ENCODE measurements at regions not wholly inside any gene's neighbourhood (a gene's known extent, or its start where the extent isn't known, plus 50 kb on each side); places are given as distances from the start of the nearest gene placed in this dataset.

DNA sequence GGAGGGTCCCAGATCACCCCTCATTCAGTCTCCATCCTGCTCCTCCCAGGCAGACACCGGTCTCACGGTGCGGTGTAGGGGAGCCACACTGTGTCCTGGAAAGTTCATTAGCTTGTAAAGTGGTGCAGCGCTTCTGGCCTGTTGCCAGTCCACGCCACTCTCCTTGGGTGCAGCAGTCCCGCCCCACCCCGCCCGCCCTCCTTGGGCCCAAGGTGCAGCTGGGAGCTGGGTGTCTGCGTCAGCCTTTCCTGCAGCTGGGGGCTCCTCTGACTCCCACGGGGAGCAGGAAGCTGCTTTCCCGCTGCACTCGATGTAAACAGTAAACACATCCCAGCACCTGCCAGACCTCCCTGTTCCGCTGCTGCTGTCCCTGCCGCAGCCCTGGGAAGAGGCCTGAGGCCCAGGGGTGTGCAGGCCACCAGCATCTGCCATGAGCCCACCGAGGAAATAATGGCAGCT is 53.8 kb upstream of the ASB18 start:
- peaks cover 2% of the 10 kb centered on the region for H3K9me3 ChIP-seq (ENCODE audit: control insufficient read depth, low read length)
- no peak overlapping the region for H3K27ac ChIP-seq (ENCODE audit: insufficient read depth, low read depth, low read length, poor library complexity, severe bottlenecking)
- H3K4me1 ChIP-seq (ENCODE audit: control insufficient read depth, insufficient read depth, low read length): no peaks in the 10 kb centered on the region
- WGBS, 2 experiments: 89 to 92% methylated on average over 15 of the region's 15 CpGs
- H3K36me3 ChIP-seq (ENCODE audit: control insufficient read depth, insufficient read depth, low read length): no peaks in the 10 kb centered on the region
- no peaks in the 10 kb centered on the region for H3K27me3 ChIP-seq (ENCODE audit: control insufficient read depth, insufficient read depth, low read length, poor library complexity, severe bottlenecking)
- no peak overlapping the region for H3K4me3 ChIP-seq (ENCODE audit: insufficient read depth, low read depth, low read length)

DNA sequence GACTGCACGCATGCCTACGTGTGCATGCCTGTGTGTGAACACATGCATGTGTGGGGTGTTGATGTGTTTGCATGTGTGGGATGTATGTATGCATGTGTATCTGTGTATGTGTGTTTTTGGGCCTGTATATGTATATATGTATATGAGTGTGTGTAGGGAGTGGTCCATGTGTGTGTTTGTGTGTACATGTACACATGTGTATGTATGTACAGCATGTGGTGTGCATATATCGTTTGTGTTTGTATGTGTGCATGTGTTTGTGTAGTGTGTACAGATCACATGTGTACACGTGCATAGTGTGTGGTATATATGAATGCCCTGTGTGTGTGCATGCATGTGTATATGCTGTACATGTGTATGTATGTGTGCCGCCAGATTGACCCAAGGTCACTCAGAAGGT is 54.2 kb upstream of the ASB18 start:
- Histone ChIP-seq H3K4me1 (ENCODE audit: control insufficient read depth, insufficient read depth, low read length) (no peaks in the 10 kb centered on the region), H3K9me3 (ENCODE audit: control insufficient read depth, low read length) (peaks cover 2% of the 10 kb centered on the region), H3K27ac (ENCODE audit: insufficient read depth, low read depth, low read length, poor library complexity, severe bottlenecking) (no peak overlapping the region), H3K4me3 (ENCODE audit: insufficient read depth, low read depth, low read length) (no peak overlapping the region), H3K27me3 (ENCODE audit: control insufficient read depth, insufficient read depth, low read length, poor library complexity, severe bottlenecking) (no peaks in the 10 kb centered on the region), H3K36me3 (ENCODE audit: control insufficient read depth, insufficient read depth, low read length) (no peaks in the 10 kb centered on the region)
- WGBS, 2 experiments: 91 to 96% methylated on average over 5 of the region's 5 CpGs

DNA sequence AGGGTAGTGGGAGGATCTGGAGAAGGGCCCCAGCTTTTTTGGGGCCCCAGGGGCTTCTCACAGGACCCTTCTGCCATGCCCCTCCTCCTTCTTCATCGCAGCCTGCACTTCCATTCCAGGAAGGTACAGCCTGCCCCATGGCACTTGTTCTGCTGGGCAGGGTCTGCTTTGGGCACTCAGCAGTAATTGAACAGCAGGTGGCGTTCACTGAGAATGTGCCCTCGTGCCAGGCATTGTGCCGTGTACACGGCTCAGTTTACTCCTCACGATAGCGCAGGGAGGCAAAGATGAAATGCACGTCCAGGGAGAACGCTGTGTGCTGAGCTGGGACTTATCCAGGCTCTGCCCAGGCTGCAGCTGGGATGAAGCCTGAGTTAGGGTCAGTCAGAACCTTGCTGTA is 54.8 kb upstream of the ASB18 start:
- Histone ChIP-seq H3K36me3 (ENCODE audit: control insufficient read depth, insufficient read depth, low read length) (no peaks in the 10 kb centered on the region), H3K27me3 (ENCODE audit: control insufficient read depth, insufficient read depth, low read length, poor library complexity, severe bottlenecking) (no peaks in the 10 kb centered on the region), H3K4me1 (ENCODE audit: control insufficient read depth, insufficient read depth, low read length) (no peaks in the 10 kb centered on the region), H3K4me3 (ENCODE audit: insufficient read depth, low read depth, low read length) (no peak overlapping the region), H3K9me3 (ENCODE audit: control insufficient read depth, low read length) (no peaks in the 10 kb centered on the region), H3K27ac (ENCODE audit: insufficient read depth, low read depth, low read length, poor library complexity, severe bottlenecking) (no peak overlapping the region)
- WGBS, 2 experiments: 94 to 95% methylated on average over 9 of the region's 9 CpGs

DNA sequence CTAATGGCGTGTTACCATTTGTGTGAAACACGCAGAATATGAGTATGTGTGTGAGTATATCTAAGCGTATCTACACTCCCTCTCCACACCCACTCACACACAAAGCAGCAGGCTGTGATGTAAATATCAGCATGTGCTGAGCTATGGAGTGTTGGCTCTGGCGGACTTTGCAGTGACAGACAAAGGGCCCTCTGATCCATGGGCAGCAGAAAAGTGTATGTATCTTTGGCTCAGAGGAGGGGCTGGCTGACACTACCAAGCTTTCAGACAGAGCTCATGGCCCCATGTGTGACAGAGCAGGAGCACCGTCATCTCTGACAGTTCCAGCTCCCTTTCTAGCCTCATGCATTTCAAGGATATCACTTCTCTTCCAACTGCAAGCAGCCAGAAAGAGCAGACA is 57.2 kb upstream of the ASB18 start:
- no peak overlapping the region for H3K4me3 ChIP-seq (ENCODE audit: insufficient read depth, low read depth, low read length)

DNA sequence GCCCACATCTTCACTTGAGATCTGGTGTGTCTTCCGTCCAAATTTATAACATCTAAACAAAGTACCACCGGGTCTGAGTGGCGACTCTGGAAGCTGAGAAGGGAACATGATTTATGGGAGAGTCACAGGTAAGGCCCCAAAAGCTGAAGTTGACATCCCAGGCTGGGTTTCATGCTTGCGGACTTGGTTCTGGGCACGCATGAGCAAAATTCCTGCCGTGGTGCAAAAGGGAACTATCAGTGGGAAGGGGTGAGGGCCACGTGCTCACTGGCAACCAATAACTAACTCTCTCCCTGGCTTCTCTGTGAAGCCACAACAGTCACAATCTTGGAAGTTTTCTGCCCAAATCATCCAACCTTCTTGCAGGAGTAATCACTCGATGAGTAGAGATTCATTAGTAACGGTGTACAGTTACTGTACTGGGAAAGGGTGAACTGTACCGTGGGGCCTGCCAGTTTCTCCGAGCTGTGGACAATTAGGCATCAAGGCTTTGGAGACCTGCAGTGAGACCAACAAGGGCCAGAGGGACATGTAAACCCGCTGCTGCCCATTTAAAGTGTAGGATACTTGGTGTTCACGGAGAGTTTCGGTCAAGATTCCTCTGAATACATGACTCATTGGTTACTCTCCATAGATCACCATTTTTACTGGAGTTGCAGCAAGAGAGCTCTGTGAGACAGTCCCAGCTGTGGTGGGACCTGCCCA is 69.4 kb upstream of the ASB18 start:
- H3K27me3 ChIP-seq (ENCODE audit: control insufficient read depth, insufficient read depth, low read length, poor library complexity, severe bottlenecking): no peaks in the 10 kb centered on the region
- no peak overlapping the region for H3K4me3 ChIP-seq (ENCODE audit: insufficient read depth, low read depth, low read length)
- H3K36me3 ChIP-seq (ENCODE audit: control insufficient read depth, insufficient read depth, low read length): no peaks in the 10 kb centered on the region
- 94 to 96% methylated on average over 14 of the region's 14 CpGs for WGBS, 2 experiments
- H3K9me3 ChIP-seq (ENCODE audit: control insufficient read depth, low read length): no peaks in the 10 kb centered on the region
- H3K27ac ChIP-seq (ENCODE audit: insufficient read depth, low read depth, low read length, poor library complexity, severe bottlenecking): no peak overlapping the region
- no peaks in the 10 kb centered on the region for H3K4me1 ChIP-seq (ENCODE audit: control insufficient read depth, insufficient read depth, low read length)

More for the DNA sequence above, 57.2 kb upstream of the ASB18 start:
- no peaks in the 10 kb centered on the region for H3K27me3 ChIP-seq (ENCODE audit: control insufficient read depth, insufficient read depth, low read length, poor library complexity, severe bottlenecking)
- no peaks in the 10 kb centered on the region for H3K9me3 ChIP-seq (ENCODE audit: control insufficient read depth, low read length)
- H3K4me1 ChIP-seq (ENCODE audit: control insufficient read depth, insufficient read depth, low read length): no peaks in the 10 kb centered on the region
- H3K27ac ChIP-seq (ENCODE audit: insufficient read depth, low read depth, low read length, poor library complexity, severe bottlenecking): no peak overlapping the region
- 96 to 97% methylated on average over 2 to 3 of the region's 5 CpGs for WGBS, 2 experiments
- no peaks in the 10 kb centered on the region for H3K36me3 ChIP-seq (ENCODE audit: control insufficient read depth, insufficient read depth, low read length)

DNA sequence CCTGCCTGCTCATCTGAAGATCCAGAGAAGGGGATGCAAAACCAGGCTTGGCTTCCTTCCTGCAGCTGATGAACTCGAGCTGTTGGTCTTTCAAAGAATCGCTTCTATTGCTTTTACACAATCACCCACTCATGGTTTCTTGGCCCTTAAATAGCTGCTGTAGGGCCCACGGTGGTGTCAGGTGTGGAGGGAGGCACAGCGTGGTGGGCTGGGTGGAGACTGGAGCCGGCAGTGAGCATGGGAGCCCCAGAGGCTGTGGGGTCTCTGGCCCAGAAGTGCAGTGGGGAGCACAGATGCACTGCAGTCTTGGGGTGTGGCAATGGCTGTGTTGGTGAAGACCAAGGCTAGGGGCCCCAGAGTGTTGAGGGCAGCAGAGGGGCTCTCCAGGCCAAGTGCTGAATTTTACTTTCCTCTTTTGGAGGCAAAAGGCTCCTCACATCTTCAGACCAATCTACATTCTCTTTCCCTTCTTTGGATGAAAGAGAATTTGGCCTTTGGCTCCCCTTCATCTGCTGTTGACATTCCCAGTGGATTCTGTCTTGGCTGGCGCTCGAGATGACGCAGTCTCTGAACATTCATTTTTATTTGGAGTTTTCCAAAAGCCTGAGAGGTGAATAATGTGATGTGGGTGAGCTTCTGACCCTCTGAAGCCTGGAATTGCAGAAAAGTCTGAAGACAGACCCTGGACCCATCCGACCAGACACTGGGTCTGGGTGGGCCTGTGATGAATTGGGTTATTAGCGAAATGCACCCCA is 70.1 kb upstream of the ASB18 start:
- Histone ChIP-seq H3K4me1 (ENCODE audit: control insufficient read depth, insufficient read depth, low read length) (no peaks in the 10 kb centered on the region), H3K36me3 (ENCODE audit: control insufficient read depth, insufficient read depth, low read length) (no peaks in the 10 kb centered on the region), H3K9me3 (ENCODE audit: control insufficient read depth, low read length) (no peaks in the 10 kb centered on the region), H3K4me3 (ENCODE audit: insufficient read depth, low read depth, low read length) (no peak overlapping the region), H3K27ac (ENCODE audit: insufficient read depth, low read depth, low read length, poor library complexity, severe bottlenecking) (no peak overlapping the region), H3K27me3 (ENCODE audit: control insufficient read depth, insufficient read depth, low read length, poor library complexity, severe bottlenecking) (no peaks in the 10 kb centered on the region)
- 92 to 94% methylated on average over 10 of the region's 10 CpGs for WGBS, 2 experiments

DNA sequence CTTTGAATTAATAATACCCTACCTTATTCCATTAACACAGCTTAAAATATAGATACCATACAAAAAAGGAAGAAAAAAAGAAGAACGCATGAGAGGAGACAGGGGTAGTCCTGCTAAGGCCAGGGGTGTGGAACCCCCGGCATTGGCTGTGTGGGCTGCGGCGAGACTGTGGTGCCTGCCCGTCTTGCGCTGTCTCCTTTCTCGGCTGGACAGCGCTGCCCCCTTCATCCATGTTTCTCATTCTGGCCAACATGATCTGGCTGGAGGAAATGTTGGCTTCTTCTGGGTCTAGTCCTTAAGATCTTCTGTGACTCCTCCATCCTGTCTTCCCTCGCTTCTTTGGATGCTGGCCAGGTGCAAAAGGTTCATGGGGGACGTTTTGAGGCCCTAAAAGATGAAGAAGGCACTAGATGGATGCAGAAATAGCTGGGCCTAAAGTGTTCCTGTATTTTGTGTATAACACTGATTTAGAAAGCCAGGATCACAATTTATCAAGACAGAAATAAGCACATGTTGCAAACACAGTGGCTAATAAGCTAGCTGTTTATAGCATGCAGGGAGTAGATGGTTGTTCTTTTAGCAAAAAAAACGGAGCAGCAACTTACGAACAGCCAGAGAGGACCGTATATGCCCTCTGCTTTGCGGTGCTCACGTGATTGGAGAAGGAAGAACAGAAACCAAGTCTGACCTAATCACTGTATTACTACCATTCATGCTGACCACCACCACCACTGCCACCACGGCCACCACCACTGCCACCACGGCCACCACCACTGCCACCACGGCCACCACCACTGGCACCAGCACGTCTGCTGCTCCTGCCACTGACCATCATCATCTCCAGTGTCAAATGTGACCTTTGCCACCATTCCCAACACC is 71.7 kb upstream of the ASB18 start:
- Histone ChIP-seq H3K4me3 (ENCODE audit: insufficient read depth, low read depth, low read length) (no peak overlapping the region), H3K27ac (ENCODE audit: insufficient read depth, low read depth, low read length, poor library complexity, severe bottlenecking) (no peak overlapping the region), H3K4me1 (ENCODE audit: control insufficient read depth, insufficient read depth, low read length) (no peaks in the 10 kb centered on the region), H3K27me3 (ENCODE audit: control insufficient read depth, insufficient read depth, low read length, poor library complexity, severe bottlenecking) (no peaks in the 10 kb centered on the region), H3K36me3 (ENCODE audit: control insufficient read depth, insufficient read depth, low read length) (no peaks in the 10 kb centered on the region), H3K9me3 (ENCODE audit: control insufficient read depth, low read length) (no peaks in the 10 kb centered on the region)
- WGBS, 2 experiments: 93 to 94% methylated on average over 19 of the region's 19 CpGs

DNA sequence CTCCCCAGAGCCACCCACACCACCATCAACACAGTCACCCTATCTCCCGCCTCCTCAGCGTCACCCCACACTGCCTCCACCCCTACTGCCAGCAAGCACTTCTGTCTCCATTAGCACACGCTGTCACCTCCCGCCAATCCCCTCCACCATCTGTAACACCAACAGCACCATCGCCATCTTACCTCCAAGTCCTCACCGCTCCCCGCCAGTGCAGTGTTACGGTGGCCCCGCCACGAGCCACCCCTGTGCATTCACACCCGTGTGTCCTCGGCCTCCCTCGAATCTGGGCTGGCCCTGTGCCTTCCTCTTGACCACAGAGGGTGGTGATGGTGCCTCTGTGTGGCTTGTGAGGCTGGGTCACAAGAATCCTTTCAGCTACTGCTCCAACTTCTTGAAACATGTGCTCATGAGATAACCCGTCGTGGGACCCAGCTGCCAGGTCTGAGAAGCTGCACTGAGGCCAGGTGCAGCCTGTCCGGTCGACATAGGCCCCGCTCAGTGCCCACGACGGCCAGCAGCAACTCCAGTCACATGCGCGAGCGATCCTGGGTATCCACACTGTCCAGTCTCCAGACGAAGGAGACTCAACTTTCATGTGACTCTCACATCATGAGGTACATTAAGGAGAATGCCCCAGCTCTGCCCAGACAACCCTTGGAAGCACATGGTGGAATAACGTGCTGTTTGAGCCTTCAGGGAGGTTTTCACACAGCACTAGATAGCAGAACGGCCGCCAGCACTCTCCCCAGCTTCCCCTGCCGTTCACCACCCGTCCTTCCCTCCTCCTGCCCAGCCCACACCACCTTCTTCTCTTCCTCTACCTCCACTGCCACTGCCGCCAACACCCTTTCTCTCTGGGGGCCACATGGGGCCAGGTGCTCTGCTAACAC is 72.6 kb upstream of the ASB18 start:
- no peaks in the 10 kb centered on the region for H3K36me3 ChIP-seq (ENCODE audit: control insufficient read depth, insufficient read depth, low read length)
- H3K4me3 ChIP-seq (ENCODE audit: insufficient read depth, low read depth, low read length): no peak overlapping the region
- no peak overlapping the region for H3K27ac ChIP-seq (ENCODE audit: insufficient read depth, low read depth, low read length, poor library complexity, severe bottlenecking)
- H3K9me3 ChIP-seq (ENCODE audit: control insufficient read depth, low read length): no peaks in the 10 kb centered on the region
- H3K27me3 ChIP-seq (ENCODE audit: control insufficient read depth, insufficient read depth, low read length, poor library complexity, severe bottlenecking): no peaks in the 10 kb centered on the region
- 92 to 93% methylated on average over 30 of the region's 30 CpGs for WGBS, 2 experiments
- H3K4me1 ChIP-seq (ENCODE audit: control insufficient read depth, insufficient read depth, low read length): peaks cover 1% of the 10 kb centered on the region

DNA sequence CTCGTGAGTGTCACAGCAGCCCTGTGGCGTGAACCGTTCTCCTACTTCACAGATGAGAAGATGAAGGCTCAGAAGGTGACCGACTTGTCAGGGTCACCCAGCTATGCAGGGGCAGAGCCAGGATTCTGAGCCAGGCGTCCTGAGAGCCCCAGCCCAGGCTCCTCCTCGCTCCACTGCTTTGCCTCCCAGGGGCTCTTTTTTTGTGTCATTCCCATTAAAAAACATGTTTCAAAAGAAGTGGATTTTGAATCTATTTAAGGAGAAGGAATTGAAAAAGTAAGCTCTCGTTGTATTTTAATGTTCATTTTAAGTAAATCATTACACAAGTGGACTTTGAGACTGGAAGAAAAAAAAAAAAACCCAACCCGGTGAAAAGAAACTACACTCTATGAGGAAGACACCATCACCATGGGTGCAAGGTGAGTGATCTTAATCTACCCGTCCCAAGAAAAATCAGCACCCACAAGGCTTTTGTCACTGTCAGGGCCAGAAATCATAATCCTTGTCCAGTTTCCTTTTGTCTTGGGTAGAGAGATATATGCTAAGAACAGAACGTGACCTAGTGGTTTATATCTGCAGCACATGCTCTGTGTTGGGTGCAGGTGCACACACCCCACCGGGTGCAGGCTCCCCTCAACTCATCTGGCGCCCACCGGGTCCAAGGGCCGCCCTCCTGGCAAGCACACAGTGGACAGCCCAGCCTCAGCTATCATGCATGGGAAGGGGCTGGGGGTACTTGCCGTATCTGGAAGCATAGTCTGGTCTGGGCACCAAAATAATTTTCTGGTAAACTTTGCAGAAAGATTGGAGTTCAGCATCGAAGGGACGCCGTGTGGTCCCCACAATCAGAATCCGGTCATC is 73.5 kb upstream of the ASB18 start:
- Histone ChIP-seq H3K4me3 (ENCODE audit: insufficient read depth, low read depth, low read length) (no peak overlapping the region), H3K9me3 (ENCODE audit: control insufficient read depth, low read length) (no peaks in the 10 kb centered on the region), H3K36me3 (ENCODE audit: control insufficient read depth, insufficient read depth, low read length) (no peaks in the 10 kb centered on the region), H3K27me3 (ENCODE audit: control insufficient read depth, insufficient read depth, low read length, poor library complexity, severe bottlenecking) (no peaks in the 10 kb centered on the region), H3K4me1 (ENCODE audit: control insufficient read depth, insufficient read depth, low read length) (peaks cover 8% of the 10 kb centered on the region), H3K27ac (ENCODE audit: insufficient read depth, low read depth, low read length, poor library complexity, severe bottlenecking) (no peak overlapping the region)
- 94 to 95% methylated on average over 17 to 19 of the region's 19 CpGs for WGBS, 2 experiments

All from ectodermal cell (in vitro differentiated cells).